Type B pancreatic cell (in vitro differentiated cells): ENCODE measurements at regions not wholly inside any gene's neighbourhood (a gene's known extent, or its start where the extent isn't known, plus 50 kb on each side); places are given as distances from the start of the nearest gene placed in this dataset.

Source experiments
- DNase-seq: peaks from one replicate; pipeline ENCODE4 v3.0.0; 2021; ENCODE audit warnings: mixed read lengths; ENCODE audit not compliant: unreplicated experiment; ENCODE audit errors: extremely low spot score
- H3K27ac Mint-ChIP-seq: 2 replicates; pipeline ENCODE4 v1.8.0; 2021; ENCODE audit warnings: mild to moderate bottlenecking, mixed read lengths
- H3K27me3 Mint-ChIP-seq: 2 replicates; pipeline ENCODE4 v1.8.0; 2021; ENCODE audit warnings: mixed read lengths
- H3K36me3 Mint-ChIP-seq: 2 replicates; pipeline ENCODE4 v1.8.0; 2021; ENCODE audit warnings: mixed read lengths
- H3K4me1 Mint-ChIP-seq: one replicate; pipeline ENCODE4 v1.8.0; 2021; ENCODE audit warnings: mixed read lengths; ENCODE audit not compliant: unreplicated experiment
- H3K4me3 Mint-ChIP-seq: 2 replicates; pipeline ENCODE4 v1.8.0; 2021; ENCODE audit warnings: mild to moderate bottlenecking, mixed read lengths
- H3K9me3 Mint-ChIP-seq: 2 replicates; pipeline ENCODE4 v1.8.0; 2021; ENCODE audit warnings: mixed read lengths
- CTCF ChIP-seq: fragments of 200-600 bp; sonication (generic); conservative IDR thresholded peaks from 2 replicates; pipeline ENCODE4 v1.5.0; 2021; ENCODE audit warnings: antibody characterized with exemption, mild to moderate bottlenecking

GRCh38 chr6:164561656-164562055 lies 747.7 kb downstream of the C6orf118 start:
- no peaks in the 10 kb centered on the region for H3K36me3 Mint-ChIP-seq
- H3K27me3 Mint-ChIP-seq = no peaks in the 10 kb centered on the region
- H3K9me3 Mint-ChIP-seq = peaks cover 6% of the 10 kb centered on the region
- H3K27ac Mint-ChIP-seq = no peak overlapping the region
- DNase-seq = no peak
- TF ChIP-seq CTCF = no peak
- no peak overlapping the region for H3K4me3 Mint-ChIP-seq
- no peaks in the 10 kb centered on the region for H3K4me1 Mint-ChIP-seq

GRCh38 chr6:164554700-164555476 lies 754.5 kb downstream of the C6orf118 start:
- Mint-ChIP-seq H3K4me1 (no peaks in the 10 kb centered on the region), H3K36me3 (no peaks in the 10 kb centered on the region), H3K9me3 (no peaks in the 10 kb centered on the region), H3K4me3 (no peak overlapping the region), H3K27ac (no peak overlapping the region), H3K27me3 (no peaks in the 10 kb centered on the region)
- no peak for TF ChIP-seq CTCF
- no peak for DNase-seq

DNA sequence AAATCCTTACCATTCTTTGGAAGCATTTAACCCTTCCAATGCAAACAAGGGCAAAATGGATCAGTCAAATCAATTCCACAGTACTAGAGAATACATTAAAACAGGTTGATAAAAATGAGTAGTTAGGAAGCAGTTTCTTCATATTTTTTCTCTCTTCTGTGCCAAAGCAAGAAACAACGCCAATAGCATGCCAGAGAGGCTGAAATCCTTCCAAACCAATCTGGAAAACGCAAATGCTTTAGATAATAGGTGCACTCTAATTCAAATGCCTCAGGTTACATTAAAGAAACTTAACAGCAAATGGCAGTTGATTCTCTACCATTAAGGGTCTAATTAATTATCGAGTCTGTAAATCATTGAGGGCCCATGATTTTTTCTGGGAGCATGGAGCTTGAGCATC lies 755.2 kb downstream of the C6orf118 start:
- H3K27me3 Mint-ChIP-seq = no peaks in the 10 kb centered on the region
- H3K27ac Mint-ChIP-seq = no peak overlapping the region
- no peak for TF ChIP-seq CTCF
- no peak for DNase-seq
- H3K36me3 Mint-ChIP-seq = no peaks in the 10 kb centered on the region
- no peaks in the 10 kb centered on the region for H3K4me1 Mint-ChIP-seq
- no peak overlapping the region for H3K4me3 Mint-ChIP-seq
- H3K9me3 Mint-ChIP-seq = no peaks in the 10 kb centered on the region

DNA sequence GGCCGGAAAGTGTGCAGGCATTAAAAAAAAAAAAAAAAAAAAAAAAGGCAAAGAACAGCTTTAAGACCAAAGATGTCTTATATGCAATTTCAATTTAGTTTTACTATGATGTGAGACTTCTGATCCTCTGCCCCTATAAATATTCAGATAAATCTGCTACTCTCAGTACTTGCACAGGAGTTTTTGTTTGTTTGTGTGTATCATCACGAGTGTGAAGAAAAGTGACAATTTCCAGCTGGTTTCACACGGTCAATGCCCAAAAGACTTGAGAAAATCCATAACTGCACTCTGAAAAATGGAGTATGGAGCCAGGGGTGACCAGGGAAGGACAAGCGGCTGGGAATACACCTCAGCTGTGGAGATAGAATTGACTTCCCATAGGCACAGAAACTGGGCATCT lies 757.7 kb downstream of the C6orf118 start:
- Mint-ChIP-seq H3K4me1 (no peaks in the 10 kb centered on the region), H3K27me3 (no peaks in the 10 kb centered on the region), H3K9me3 (no peaks in the 10 kb centered on the region), H3K36me3 (no peaks in the 10 kb centered on the region), H3K27ac (no peak overlapping the region), H3K4me3 (no peak overlapping the region)
- no peak for DNase-seq
- no peak for TF ChIP-seq CTCF

DNA sequence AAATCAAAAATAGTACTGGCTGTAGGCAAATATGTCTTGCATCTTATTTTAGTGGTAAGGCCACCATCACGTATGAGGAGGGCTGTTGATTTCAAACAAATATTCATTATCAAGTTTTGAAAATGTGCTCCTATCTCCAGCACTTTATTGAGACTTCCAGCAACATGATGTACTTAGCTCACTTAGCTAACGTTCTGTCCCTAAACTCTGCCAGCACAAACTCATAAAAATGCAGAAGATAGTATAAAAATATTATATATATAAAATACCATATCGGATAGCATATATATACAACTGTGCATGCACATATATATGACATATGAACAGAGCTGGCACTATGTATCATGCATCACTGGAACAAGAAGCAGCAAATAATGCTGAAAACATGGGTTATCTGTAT lies 762.3 kb downstream of the C6orf118 start:
- Mint-ChIP-seq H3K4me3 (no peak overlapping the region), H3K27me3 (no peaks in the 10 kb centered on the region), H3K4me1 (no peaks in the 10 kb centered on the region), H3K27ac (no peak overlapping the region), H3K9me3 (no peaks in the 10 kb centered on the region), H3K36me3 (no peaks in the 10 kb centered on the region)
- DNase-seq = no peak
- TF ChIP-seq CTCF = no peak
